Mesodermal cell (in vitro differentiated cells): ENCODE measurements at regions not wholly inside any gene's neighbourhood (a gene's known extent, or its start where the extent isn't known, plus 50 kb on each side); places are given as distances from the start of the nearest gene placed in this dataset.
"Not testable (repeated sequence)": the region's sequence is repeated elsewhere in the genome, so short reads cannot be mapped to it uniquely, and the experiment has no call there.

Experiments used
- H3K27ac ChIP-seq: 2 replicates; pipeline ENCODE4 v1.7.0; 2013; ENCODE audit warnings: mild to moderate bottlenecking, low read depth, low read length, moderate library complexity; ENCODE audit not compliant: severe bottlenecking
- H3K36me3 ChIP-seq: 2 replicates; pipeline ENCODE4 v1.7.1; 2013; ENCODE audit warnings: mild to moderate bottlenecking, low read length, moderate library complexity; ENCODE audit not compliant: control insufficient read depth, insufficient read depth
- H3K4me1 ChIP-seq: one replicate; pipeline ENCODE4 v1.7.1; 2013; ENCODE audit warnings: mild to moderate bottlenecking, low read length; ENCODE audit not compliant: insufficient read depth, control insufficient read depth, poor library complexity, severe bottlenecking
- H3K4me3 ChIP-seq: 2 replicates; pipeline ENCODE4 v1.7.0; 2013; ENCODE audit warnings: low read length, control low read depth, mild to moderate bottlenecking; ENCODE audit not compliant: insufficient read depth, poor library complexity, severe bottlenecking; ENCODE audit errors: extremely low read depth
- H3K9me3 ChIP-seq: 2 replicates; pipeline ENCODE4 v1.7.1; 2013; ENCODE audit warnings: mild to moderate bottlenecking, low read length, moderate library complexity; ENCODE audit not compliant: control insufficient read depth
- WGBS, 2 experiments: methylation state at CpG; one replicate each; pipeline ENCODE4 v1.1.5; 2013; ENCODE audit warnings: missing lambda C conversion rate in 2 of 2; ENCODE audit not compliant: insufficient coverage in 2 of 2; 5-methylcytosine and 5-hydroxymethylcytosine counted together

DNA sequence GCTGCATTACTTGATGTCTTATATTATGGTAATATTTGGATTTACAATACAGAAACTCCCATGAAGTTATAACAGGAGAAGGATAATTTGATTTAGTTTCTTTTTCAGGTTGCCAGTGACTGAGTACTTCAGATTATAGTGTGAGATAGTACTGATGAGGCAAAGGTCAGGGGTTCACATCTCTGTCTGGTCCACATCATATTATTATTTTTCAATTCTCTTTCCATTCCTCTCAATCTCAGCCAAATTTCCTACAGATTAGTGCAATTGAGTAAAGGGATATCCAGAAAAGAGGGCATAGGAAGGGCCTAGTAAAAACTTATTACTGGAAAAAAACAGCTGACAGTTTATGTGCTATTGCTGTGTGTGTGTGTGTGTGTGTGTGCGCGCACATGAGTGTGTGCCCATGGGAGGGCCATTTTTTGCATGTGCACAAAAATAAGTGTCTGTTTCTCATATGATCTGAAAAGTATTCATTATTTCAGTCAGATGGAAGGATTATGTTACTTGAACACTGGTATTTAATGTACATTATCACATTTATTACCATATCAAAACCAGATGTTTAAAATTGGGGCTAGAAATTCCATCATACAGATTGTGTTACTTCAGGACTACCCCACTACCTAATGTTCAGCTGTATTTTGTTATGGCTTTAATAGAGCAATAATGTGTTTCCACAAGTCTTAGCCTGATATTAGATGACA, 78.3 kb upstream of the KCNK2 start:
- no peak overlapping the region for H3K27ac ChIP-seq
- WGBS, 2 experiments: 75 to 100% methylated on average over 2 of the region's 2 CpGs
- no peaks in the 10 kb centered on the region for H3K9me3 ChIP-seq
- no peaks in the 10 kb centered on the region for H3K36me3 ChIP-seq
- no peaks in the 10 kb centered on the region for H3K4me1 ChIP-seq
- no peak overlapping the region for H3K4me3 ChIP-seq

DNA sequence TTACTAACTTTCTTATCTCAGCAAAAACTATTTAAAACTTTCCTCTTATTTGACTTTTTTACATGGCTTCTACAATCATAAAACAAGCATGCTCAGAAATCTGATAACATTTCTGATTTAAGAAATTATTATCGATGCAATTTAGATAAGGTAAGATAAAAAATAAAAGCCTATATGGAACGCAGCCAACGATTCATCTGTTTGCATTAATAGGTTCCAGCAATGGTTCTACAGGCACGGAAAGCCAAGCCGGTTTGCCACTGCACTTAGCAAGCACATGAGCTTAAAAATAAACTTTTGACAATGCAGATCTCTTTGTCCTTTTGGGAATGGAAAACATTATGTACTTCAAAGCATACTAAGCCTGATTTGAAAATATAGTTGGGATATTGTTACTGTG, 77.5 kb upstream of the KCNK2 start:
- H3K4me3 ChIP-seq: no peak overlapping the region

DNA sequence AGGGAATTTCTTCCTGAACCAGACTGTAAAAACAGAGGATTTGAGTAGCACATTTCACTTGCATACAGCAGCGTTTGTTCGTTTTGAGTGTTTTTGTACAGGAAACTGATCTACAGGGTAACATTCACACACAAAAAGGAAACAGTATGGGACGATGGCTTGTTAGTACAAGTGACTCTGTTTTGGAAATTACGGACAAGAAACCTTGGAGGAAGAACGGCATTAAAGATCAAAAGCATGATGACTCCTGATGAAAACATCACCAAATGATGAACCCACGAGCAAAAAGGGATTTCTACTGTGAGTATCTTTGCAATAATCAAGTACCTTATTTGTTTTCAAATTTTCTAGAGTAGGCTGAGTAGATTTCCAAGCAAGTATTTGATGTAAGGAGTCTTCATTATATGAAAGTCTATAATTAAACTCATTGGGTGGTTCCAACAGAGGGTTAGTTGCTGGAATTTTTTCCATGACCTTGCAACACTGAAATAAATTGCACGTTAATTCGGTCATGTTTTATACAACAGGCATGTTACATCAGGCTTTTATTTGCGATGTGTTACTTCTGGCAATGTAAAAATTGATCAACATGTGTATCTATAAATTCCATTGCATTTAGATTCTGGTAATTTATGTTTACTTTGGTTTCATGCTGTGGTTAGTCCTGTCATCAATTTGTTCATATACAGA, 76.7 kb upstream of the KCNK2 start:
- no peak overlapping the region for H3K27ac ChIP-seq
- H3K4me3 ChIP-seq: no peak overlapping the region
- WGBS, 2 experiments: 91% methylated on average over 4 to 7 of the region's 9 CpGs
- H3K4me1 ChIP-seq: no peaks in the 10 kb centered on the region
- H3K36me3 ChIP-seq: no peaks in the 10 kb centered on the region
- H3K9me3 ChIP-seq: no peaks in the 10 kb centered on the region

More for the DNA sequence above, 77.5 kb upstream of the KCNK2 start:
- Histone ChIP-seq H3K4me1 (no peaks in the 10 kb centered on the region), H3K9me3 (no peaks in the 10 kb centered on the region), H3K27ac (no peak overlapping the region), H3K36me3 (no peaks in the 10 kb centered on the region)
- 81 to 100% methylated on average over 4 of the region's 5 CpGs for WGBS, 2 experiments

GRCh38 chr1:215007880-215008279, 74.7 kb upstream of the KCNK2 start:
- no peaks in the 10 kb centered on the region for H3K36me3 ChIP-seq
- H3K9me3 ChIP-seq: no peaks in the 10 kb centered on the region
- no peak overlapping the region for H3K4me3 ChIP-seq
- no peak overlapping the region for H3K27ac ChIP-seq
- H3K4me1 ChIP-seq: no peaks in the 10 kb centered on the region

GRCh38 chr1:215018555-215018954, 64.0 kb upstream of the KCNK2 start:
- H3K36me3 ChIP-seq: no peaks in the 10 kb centered on the region
- no peaks in the 10 kb centered on the region for H3K9me3 ChIP-seq
- no peak overlapping the region for H3K4me3 ChIP-seq
- H3K4me1 ChIP-seq: no peaks in the 10 kb centered on the region
- 68 to 80% methylated on average over 2 to 3 of the region's 3 CpGs for WGBS, 2 experiments
- H3K27ac ChIP-seq: no peak overlapping the region

DNA sequence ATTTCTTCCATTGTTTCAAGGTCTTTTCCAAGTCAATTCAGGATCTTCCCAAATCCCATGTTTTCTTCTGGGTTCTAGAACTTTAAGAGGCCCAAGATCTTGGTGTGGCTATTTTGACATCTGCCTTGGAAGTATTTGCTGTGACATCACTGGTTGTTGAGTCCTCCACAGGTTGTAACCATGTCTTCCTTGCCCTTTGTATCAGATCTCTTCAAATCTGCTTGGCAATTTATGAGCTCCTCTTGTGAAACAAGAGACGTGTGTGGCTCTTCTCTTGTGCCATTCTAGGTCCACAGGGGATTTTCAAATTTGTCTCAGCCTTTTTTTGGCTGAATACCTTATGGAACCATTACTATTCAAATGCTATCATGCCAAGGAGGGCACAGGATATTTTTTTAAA, 60.3 kb upstream of the KCNK2 start:
- Histone ChIP-seq H3K9me3 (no peaks in the 10 kb centered on the region), H3K36me3 (no peaks in the 10 kb centered on the region), H3K27ac (no peak overlapping the region), H3K4me1 (no peaks in the 10 kb centered on the region), H3K4me3 (no peak overlapping the region)
- WGBS, 2 experiments: 45% methylated on average over 1 of the region's 1 CpG; no CpG with 5 or more reads in 1 of the 2 experiments

DNA sequence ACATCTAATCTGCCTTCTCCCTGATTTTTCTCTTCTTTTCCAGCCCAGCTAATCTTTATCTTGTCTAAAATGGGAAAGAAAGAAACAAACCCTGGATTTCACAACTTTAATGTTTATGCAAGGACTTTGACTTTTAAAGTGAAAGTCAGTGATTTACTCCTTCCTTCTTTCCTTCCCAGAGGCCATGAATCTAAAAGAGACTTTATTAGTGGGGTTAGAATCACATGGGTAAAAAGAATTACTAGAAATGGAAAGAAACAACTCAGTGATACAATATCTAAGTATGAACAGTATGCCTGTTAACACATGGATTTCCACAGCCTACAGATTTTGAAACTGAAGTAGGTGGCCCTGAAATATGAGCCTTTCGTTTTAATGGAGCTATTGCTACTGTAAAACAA, 59.8 kb upstream of the KCNK2 start:
- whole genome bisulfite sequencing, 2 experiments: no CpG with 5 or more reads among the region's 1 CpG
- H3K9me3 ChIP-seq: no peaks in the 10 kb centered on the region
- H3K4me3 ChIP-seq: no peak overlapping the region
- no peaks in the 10 kb centered on the region for H3K4me1 ChIP-seq
- H3K36me3 ChIP-seq: no peaks in the 10 kb centered on the region
- H3K27ac ChIP-seq: no peak overlapping the region

- Histone ChIP-seq H3K4me1 (no peaks in the 10 kb centered on the region), H3K27ac (no peak overlapping the region), H3K36me3 (no peaks in the 10 kb centered on the region), H3K9me3 (no peaks in the 10 kb centered on the region), H3K4me3 (no peak overlapping the region)
- WGBS, 2 experiments: 84 to 86% methylated on average over 3 to 4 of the region's 4 CpGs
Observed at GRCh38 chr1:215023155-215023832, 59.2 kb upstream of the KCNK2 start.

DNA sequence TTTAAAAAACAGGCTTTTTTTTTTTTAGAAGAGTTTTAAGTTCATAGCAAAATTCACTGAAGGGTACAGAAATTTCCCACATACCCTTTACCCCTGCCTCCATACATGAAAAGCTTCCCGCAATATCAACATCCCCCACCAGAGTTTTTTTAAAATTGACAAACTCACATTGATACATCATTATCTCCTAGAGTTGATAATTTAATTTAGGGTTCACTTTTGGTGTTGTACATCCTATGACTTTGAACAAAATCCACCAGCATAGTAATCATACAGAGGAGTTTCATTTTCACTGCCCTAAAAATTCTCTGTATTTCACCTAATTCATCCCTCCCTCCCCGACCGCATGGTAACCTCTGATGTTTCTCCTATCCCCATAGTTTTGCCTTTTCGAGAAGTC, 53.6 kb upstream of the KCNK2 start:
- H3K4me3 ChIP-seq: no peak overlapping the region
- no peaks in the 10 kb centered on the region for H3K36me3 ChIP-seq
- no peak overlapping the region for H3K27ac ChIP-seq
- WGBS, 2 experiments: no CpG with 5 or more reads among the region's 4 CpGs
- no peaks in the 10 kb centered on the region for H3K9me3 ChIP-seq
- no peaks in the 10 kb centered on the region for H3K4me1 ChIP-seq

DNA sequence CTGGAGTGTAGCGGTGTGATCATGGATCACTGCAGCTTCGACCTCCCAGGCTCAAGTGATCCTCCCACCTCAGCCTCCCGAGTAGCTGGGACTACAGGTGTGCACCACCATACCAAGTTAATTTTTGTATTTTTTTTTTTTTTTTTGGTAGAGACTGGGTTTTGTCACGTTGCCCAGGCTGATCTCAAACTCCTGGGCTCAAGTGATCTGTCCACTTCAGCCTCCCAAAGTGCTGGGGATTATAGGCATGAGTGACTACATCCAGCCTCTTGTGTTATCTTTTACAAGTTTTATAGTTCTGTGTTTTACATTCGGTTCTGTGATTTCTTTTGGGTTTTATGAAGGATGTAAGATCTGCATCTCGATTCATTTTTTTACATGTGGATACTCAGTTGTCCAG, 52.0 kb upstream of the KCNK2 start:
- not testable (repeated sequence) for H3K9me3 ChIP-seq, H3K36me3 ChIP-seq, H3K4me1 ChIP-seq, H3K4me3 ChIP-seq, H3K27ac ChIP-seq
- WGBS, 2 experiments: 72% methylated on average over 5 of the region's 6 CpGs; no CpG with 5 or more reads in 1 of the 2 experiments

DNA sequence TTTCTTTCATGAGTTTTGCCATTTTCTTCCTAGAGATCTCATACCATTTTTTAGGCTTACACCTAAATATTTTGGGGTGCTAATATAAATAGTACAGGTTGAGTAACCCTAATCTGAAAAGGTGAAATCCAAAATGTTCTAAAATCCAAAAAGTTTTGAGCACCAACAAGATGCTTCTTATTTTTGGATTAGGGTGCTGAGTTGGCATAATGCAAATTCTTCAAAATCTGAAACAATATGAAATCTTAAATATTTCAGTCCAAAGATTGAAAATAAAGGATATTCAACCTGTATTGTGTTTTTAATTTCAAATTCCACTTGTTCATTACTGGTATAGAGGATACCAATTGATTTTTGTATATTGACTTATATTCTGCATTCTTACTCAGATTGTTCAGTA, 51.1 kb upstream of the KCNK2 start:
- Histone ChIP-seq H3K4me3 (no peak overlapping the region), H3K4me1 (no peaks in the 10 kb centered on the region), H3K9me3 (no peaks in the 10 kb centered on the region), H3K36me3 (no peaks in the 10 kb centered on the region), H3K27ac (no peak overlapping the region)
